Bronchial epithelial cell (primary cell): ENCODE measurements at regions not wholly inside any gene's neighbourhood (a gene's known extent, or its start where the extent isn't known, plus 50 kb on each side); places are given as distances from the start of the nearest gene placed in this dataset.

Experiments
- DNase-seq: peaks from one replicate; pipeline ENCODE4 v3.0.0-alpha.2; 2010; ENCODE audit warnings: low read depth
- FAIRE-seq: peaks from 2 replicates; lab custom pipeline; 2011; peaks lifted over from hg19 to GRCh38; lab: Jason Lieb, UNC
- H3K27me3 ChIP-seq: 2 replicates; pipeline ENCODE4 v1.5.1; 2011; ENCODE audit warnings: low read length; ENCODE audit not compliant: control insufficient read depth, insufficient read depth
- H3K36me3 ChIP-seq: 2 replicates; pipeline ENCODE4 v1.5.1; 2011; ENCODE audit warnings: low read length; ENCODE audit not compliant: control insufficient read depth, insufficient read depth
- H3K4me3 ChIP-seq: 2 replicates; pipeline ENCODE4 v1.5.1; 2011; ENCODE audit warnings: mild to moderate bottlenecking, low read depth, low read length, control low read depth
- CTCF ChIP-seq: IDR thresholded peaks from 2 replicates; pipeline ENCODE4 v1.5.1; 2011; ENCODE audit warnings: mild to moderate bottlenecking, moderate library complexity, low read length, control low read depth, inconsistent platforms; ENCODE audit not compliant: insufficient read depth, severe bottlenecking

GRCh38 chr5:67333171-67333570 is 136.6 kb upstream of the CD180 start:
- no peak overlapping the region for H3K4me3 ChIP-seq
- H3K27me3 ChIP-seq: no peaks in the 10 kb centered on the region
- no peaks in the 10 kb centered on the region for H3K36me3 ChIP-seq
- DNase-seq: no peak
- no peak for TF ChIP-seq CTCF
- FAIRE-seq: no peak

DNA sequence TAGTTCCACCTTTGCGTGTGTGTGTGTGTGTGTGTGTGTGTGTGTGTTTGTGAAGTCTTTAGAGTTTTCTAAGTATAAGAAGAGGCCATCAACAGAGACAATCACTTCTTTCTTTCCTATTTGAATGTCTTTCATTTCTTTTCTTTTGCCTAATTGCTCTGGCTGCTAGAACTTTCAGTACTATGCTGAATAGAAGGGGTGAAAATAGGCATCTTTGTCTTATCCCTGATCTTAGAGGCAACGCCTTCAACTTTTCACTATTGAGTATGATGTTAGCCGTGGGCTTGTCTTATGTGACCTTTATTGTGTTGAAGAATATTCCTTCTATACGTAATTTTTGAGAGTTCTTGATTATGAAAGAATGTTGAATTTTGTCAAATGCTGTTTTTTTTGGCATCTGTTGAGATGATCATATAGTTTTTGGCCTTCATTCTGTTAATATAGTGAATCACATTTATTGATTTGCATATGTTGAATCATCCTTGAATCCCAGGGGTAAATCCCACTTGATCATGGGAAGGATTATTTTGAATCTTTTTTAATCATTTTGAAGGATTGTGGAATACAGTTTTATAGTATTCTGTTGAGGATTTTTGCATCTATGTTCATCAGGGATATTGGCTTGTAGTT is 134.8 kb upstream of the CD180 start:
- H3K27me3 ChIP-seq: no peaks in the 10 kb centered on the region
- H3K36me3 ChIP-seq: no peaks in the 10 kb centered on the region
- DNase-seq (no peak), FAIRE-seq (no peak)
- H3K4me3 ChIP-seq: no peak overlapping the region
- no peak for TF ChIP-seq CTCF

DNA sequence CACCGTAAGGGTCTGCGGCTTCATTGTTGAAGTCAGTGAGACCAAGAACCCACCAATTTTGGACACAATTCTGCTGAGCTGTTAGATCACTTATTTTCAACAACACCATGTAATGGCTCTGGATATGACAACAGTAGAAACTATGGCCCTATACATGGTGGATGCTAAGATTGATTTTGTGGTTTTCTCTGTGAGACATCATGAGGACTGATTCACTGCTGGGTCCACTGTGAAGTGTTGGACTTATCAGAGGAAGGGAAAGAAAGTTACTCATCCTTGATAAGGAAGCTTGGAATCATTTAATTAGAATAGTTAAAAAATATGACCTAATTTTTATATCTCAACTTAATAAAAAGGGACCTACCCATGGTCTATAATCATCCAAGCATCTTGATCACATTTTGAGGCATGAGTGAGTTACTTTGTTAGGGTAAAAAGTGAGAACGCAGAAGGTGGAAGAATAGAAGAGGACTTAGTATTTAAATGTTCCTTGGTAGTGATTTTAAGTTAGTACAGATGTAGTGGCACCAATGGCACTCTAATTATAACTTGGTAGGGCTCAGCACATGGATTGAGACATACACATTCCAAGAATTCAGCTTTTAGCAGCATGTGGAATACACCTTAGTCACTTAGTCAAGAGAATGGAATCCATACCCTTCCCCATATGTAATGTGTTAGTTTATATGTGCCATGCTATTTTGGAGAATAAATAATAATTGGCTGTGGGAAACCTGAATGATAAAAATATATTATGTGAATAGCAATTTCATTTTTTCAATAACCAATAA is 123.5 kb upstream of the CD180 start:
- DNase-seq (peak; percentile 70), FAIRE-seq (no peak)
- Histone ChIP-seq H3K36me3 (no peaks in the 10 kb centered on the region), H3K27me3 (no peaks in the 10 kb centered on the region), H3K4me3 (no peak overlapping the region)
- TF ChIP-seq CTCF: no peak

DNA sequence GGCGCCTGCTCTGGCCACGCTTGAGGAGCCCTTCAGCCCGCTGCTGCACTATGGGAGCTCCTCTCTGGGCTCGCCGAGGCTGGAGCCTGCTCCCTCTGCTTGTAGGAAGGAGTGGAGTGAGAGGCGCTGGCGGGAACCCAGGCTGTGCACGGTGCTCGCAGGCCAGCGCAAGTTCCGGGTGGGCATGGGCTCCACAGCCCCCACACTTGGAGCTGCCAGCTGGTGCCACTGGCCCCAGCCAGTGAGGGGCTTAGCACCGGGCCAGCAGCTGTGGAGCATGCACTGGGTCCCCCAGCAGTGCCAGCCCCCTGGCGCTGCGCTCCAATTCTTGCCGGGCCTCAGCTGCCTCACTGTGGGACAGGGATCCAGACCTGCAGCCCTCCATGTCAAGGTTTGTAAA is 122.1 kb upstream of the CD180 start:
- no peak for TF ChIP-seq CTCF
- H3K27me3 ChIP-seq: no peaks in the 10 kb centered on the region
- no peaks in the 10 kb centered on the region for H3K36me3 ChIP-seq
- no peak for DNase-seq
- no peak overlapping the region for H3K4me3 ChIP-seq
- no peak for FAIRE-seq

- H3K36me3 ChIP-seq: no peaks in the 10 kb centered on the region
- no peaks in the 10 kb centered on the region for H3K27me3 ChIP-seq
- TF ChIP-seq CTCF: no peak
- FAIRE-seq: no peak
- no peak overlapping the region for H3K4me3 ChIP-seq
- no peak for DNase-seq
Measured at GRCh38 chr5:67317603-67318002, 121.0 kb upstream of the CD180 start.
